ENCODE measurements at regions not wholly inside any gene's neighbourhood (a gene's known extent, or its start where the extent isn't known, plus 50 kb on each side); places are given as distances from the start of the nearest gene placed in this dataset.

DNA sequence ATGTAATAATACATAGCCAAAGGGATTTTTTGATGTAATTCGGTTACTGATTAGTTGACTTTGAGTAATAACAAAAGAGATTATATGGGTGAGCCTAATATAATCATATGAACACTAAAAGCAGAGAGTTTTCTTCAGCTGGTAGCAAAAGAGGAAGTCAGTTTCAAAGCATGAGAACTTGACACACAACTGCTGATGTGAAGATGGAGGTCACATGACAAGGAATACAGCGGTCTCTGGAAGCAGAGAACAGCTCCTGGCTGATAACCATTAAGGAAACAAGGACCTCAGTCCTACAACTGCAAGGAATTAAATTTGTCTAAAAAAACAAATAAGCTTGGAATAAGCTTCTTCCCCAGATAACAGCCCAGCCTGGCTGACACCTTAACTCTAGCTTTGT lies 119.1 kb upstream of the PRNP start:
- TF ChIP-seq, protein P1, sequence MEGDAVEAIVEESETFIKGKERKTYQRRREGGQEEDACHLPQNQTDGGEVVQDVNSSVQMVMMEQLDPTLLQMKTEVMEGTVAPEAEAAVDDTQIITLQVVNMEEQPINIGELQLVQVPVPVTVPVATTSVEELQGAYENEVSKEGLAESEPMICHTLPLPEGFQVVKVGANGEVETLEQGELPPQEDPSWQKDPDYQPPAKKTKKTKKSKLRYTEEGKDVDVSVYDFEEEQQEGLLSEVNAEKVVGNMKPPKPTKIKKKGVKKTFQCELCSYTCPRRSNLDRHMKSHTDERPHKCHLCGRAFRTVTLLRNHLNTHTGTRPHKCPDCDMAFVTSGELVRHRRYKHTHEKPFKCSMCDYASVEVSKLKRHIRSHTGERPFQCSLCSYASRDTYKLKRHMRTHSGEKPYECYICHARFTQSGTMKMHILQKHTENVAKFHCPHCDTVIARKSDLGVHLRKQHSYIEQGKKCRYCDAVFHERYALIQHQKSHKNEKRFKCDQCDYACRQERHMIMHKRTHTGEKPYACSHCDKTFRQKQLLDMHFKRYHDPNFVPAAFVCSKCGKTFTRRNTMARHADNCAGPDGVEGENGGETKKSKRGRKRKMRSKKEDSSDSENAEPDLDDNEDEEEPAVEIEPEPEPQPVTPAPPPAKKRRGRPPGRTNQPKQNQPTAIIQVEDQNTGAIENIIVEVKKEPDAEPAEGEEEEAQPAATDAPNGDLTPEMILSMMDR (IDR thresholded peaks at IDR 0.05; ENCODE audit: low read length): no peak
- no peak for TF ChIP-seq EZH2 (IDR thresholded peaks at IDR 0.05; ENCODE audit: borderline replicate concordance, low read length)
